PC-3 (cell line): ENCODE measurements at regions not wholly inside any gene's neighbourhood (a gene's known extent, or its start where the extent isn't known, plus 50 kb on each side); places are given as distances from the start of the nearest gene placed in this dataset.

Source experiments
- CTCF ChIP-seq: fragments of 300-600 bp; sonication (generic); conservative IDR thresholded peaks from 2 replicates; pipeline ENCODE4 v1.5.1; 2017; ENCODE audit warnings: antibody characterized with exemption, low read depth, mild to moderate bottlenecking, low read length
- EZH2phosphoT487 ChIP-seq: fragments of 300-600 bp; sonication (generic); IDR thresholded peaks from 2 replicates; pipeline ENCODE4 v1.6.1; 2018; ENCODE audit warnings: mild to moderate bottlenecking, antibody characterized with exemption, low read length, borderline replicate concordance

GRCh38 chr1:84750110-84750730 is 60.0 kb upstream of the SSX2IP start:
- TF ChIP-seq CTCF (no peak), EZH2phosphoT487 (no peak)
